GM23338 (cell line): ENCODE measurements at regions not wholly inside any gene's neighbourhood (a gene's known extent, or its start where the extent isn't known, plus 50 kb on each side); places are given as distances from the start of the nearest gene placed in this dataset.

Experiments
- ATAC-seq: fragments of 200-7000 bp; cut with Tn5 transposase; 3 replicates; pipeline ENCODE4 v1.9.1; 2020
- DNase-seq: peaks from one replicate; pipeline ENCODE4 v3.0.0-alpha.2; 2015; ENCODE audit warnings: low spot score
- H2AFZ ChIP-seq: fragments of 200-600 bp; sonication (generic); 2 replicates; pipeline ENCODE4 v1.8.0; 2016; ENCODE audit warnings: antibody characterized with exemption, mild to moderate bottlenecking, moderate library complexity
- H3F3A ChIP-seq: fragments of 200-600 bp; sonication (generic); replicated peaks from 2 replicates; pipeline ENCODE4 v1.8.0; 2017; ENCODE audit warnings: antibody characterized with exemption, mixed run types, low read depth
- H3K27ac ChIP-seq: fragments of 200-600 bp; sonication (generic); 2 replicates; pipeline ENCODE4 v1.6.1; 2016; ENCODE audit warnings: low read depth
- H3K27me3 ChIP-seq: fragments of 200-600 bp; sonication (generic); 2 replicates; pipeline ENCODE4 v1.8.0; 2016; ENCODE audit warnings: mild to moderate bottlenecking, mixed run types, moderate library complexity; ENCODE audit not compliant: insufficient read depth
- H3K36me3 ChIP-seq: fragments of 200-600 bp; sonication (generic); 2 replicates; pipeline ENCODE4 v1.8.0; 2016; ENCODE audit warnings: mild to moderate bottlenecking; ENCODE audit not compliant: insufficient read depth
- H3K4me1 ChIP-seq: fragments of 200-600 bp; sonication (generic); 2 replicates; pipeline ENCODE4 v1.8.0; 2016; ENCODE audit warnings: mild to moderate bottlenecking, moderate library complexity; ENCODE audit not compliant: insufficient read depth
- H3K4me2 ChIP-seq: fragments of 200-600 bp; sonication (generic); 2 replicates; pipeline ENCODE4 v1.7.1; 2017; ENCODE audit warnings: mixed run types
- H3K4me3 ChIP-seq: fragments of 200-600 bp; sonication (generic); 2 replicates; pipeline ENCODE4 v1.6.1; 2016; ENCODE audit warnings: mixed run types
- H3K79me2 ChIP-seq: fragments of 200-600 bp; sonication (generic); replicated peaks from 2 replicates; pipeline ENCODE4 v1.8.0; 2017; ENCODE audit warnings: mild to moderate bottlenecking; ENCODE audit not compliant: insufficient read depth
- H3K9me2 ChIP-seq: fragments of 200-600 bp; sonication (generic); 2 replicates; pipeline ENCODE4 v1.8.0; 2017; ENCODE audit not compliant: insufficient read depth
- H4K20me1 ChIP-seq: fragments of 200-600 bp; sonication (generic); replicated peaks from 2 replicates; pipeline ENCODE4 v1.8.0; 2017; ENCODE audit warnings: mild to moderate bottlenecking; ENCODE audit not compliant: insufficient read depth
- H3K27ac Mint-ChIP-seq: 2 replicates; pipeline ENCODE4 v1.8.0; 2020; ENCODE audit warnings: inconsistent platforms, mild to moderate bottlenecking, moderate library complexity, mixed read lengths
- H3K27me3 Mint-ChIP-seq: 3 replicates; pipeline ENCODE4 v1.8.0; 2022; ENCODE audit warnings: low read depth, mild to moderate bottlenecking, moderate library complexity, mixed read lengths, inconsistent platforms; ENCODE audit not compliant: insufficient read depth, poor library complexity
- H3K36me3 Mint-ChIP-seq: 3 replicates; pipeline ENCODE4 v1.8.0; 2021; ENCODE audit warnings: low read depth, mild to moderate bottlenecking, inconsistent platforms, moderate library complexity, mixed read lengths
- H3K4me1 Mint-ChIP-seq: 3 replicates; pipeline ENCODE4 v1.8.0; 2020; ENCODE audit warnings: mild to moderate bottlenecking, inconsistent platforms, mixed read lengths
- H3K4me3 Mint-ChIP-seq: 3 replicates; pipeline ENCODE4 v1.8.0; 2021; ENCODE audit warnings: moderate library complexity, mild to moderate bottlenecking, inconsistent platforms, mixed read lengths
- H3K9me3 Mint-ChIP-seq: 3 replicates; pipeline ENCODE4 v1.8.0; 2020; ENCODE audit warnings: moderate library complexity, mild to moderate bottlenecking, inconsistent platforms, mixed read lengths
- CREB1 ChIP-seq: fragments of 250-450 bp; sonication (Bioruptor Pico); IDR thresholded peaks from 2 replicates; pipeline ENCODE4 v1.5.0; 2020; ENCODE audit warnings: low read depth, mild to moderate bottlenecking, moderate library complexity
- CTCF ChIP-seq, 2 experiments: fragments of 200-600 bp in 1 of 2; sonication (generic) in 1 of 2; conservative IDR thresholded peaks; 2 replicates each; pipeline versions ENCODE4 v1.5.1 to v1.6.1; 2016 to 2017; ENCODE audit warnings: antibody characterized with exemption in 2 of 2, low read depth in 2 of 2, mild to moderate bottlenecking in 2 of 2, moderate library complexity in 1 of 2
- ETS1 ChIP-seq: IDR thresholded peaks from 2 replicates; pipeline ENCODE4 v1.6.1; 2016; ENCODE audit warnings: antibody characterized with exemption
- EZH2 ChIP-seq: fragments of 200-600 bp; sonication (generic); IDR thresholded peaks from one replicate; pipeline ENCODE4 v1.8.0; 2017; ENCODE audit warnings: antibody characterized with exemption, mild to moderate bottlenecking, low read depth; ENCODE audit not compliant: unreplicated experiment
- EZH2phosphoT487 ChIP-seq: fragments of 200-600 bp; sonication (generic); IDR thresholded peaks from one replicate; pipeline ENCODE4 v1.8.1; 2018; ENCODE audit warnings: antibody characterized with exemption; ENCODE audit not compliant: unreplicated experiment
- JUNB ChIP-seq: IDR thresholded peaks from one replicate; pipeline ENCODE4 v1.6.1; 2016; ENCODE audit warnings: antibody characterized with exemption; ENCODE audit not compliant: unreplicated experiment
- NANOG ChIP-seq: IDR thresholded peaks from 2 replicates; pipeline ENCODE4 v1.6.1; 2016; ENCODE audit warnings: antibody characterized with exemption, borderline replicate concordance
- POLR2AphosphoS5 ChIP-seq: IDR thresholded peaks from 2 replicates; pipeline ENCODE4 v1.6.1; 2016; ENCODE audit warnings: antibody characterized with exemption, low read depth
- REST ChIP-seq: IDR thresholded peaks from one replicate; pipeline ENCODE4 v1.6.1; 2018; ENCODE audit warnings: antibody characterized with exemption; ENCODE audit not compliant: unreplicated experiment
- STAT1 ChIP-seq: IDR thresholded peaks from one replicate; pipeline ENCODE4 v1.6.1; 2016; ENCODE audit warnings: antibody characterized with exemption; ENCODE audit not compliant: unreplicated experiment
- ZNF114 ChIP-seq: fragments of 250-450 bp; sonication (Bioruptor Pico); IDR thresholded peaks from 2 replicates; pipeline ENCODE4 v1.5.0; 2020; ENCODE audit warnings: mild to moderate bottlenecking, moderate library complexity
- ZNF331 ChIP-seq: fragments of 250-450 bp; sonication (Bioruptor Pico); IDR thresholded peaks from 2 replicates; pipeline ENCODE4 v1.5.0; 2020; ENCODE audit warnings: low read depth, mild to moderate bottlenecking, moderate library complexity
- ZNF462 ChIP-seq: fragments of 250-450 bp; sonication (Bioruptor Pico); IDR thresholded peaks from 2 replicates; pipeline ENCODE4 v1.5.0; 2020; ENCODE audit warnings: mild to moderate bottlenecking, moderate library complexity

- Histone ChIP-seq H3K9me2 (no peaks in the 10 kb centered on the region), H3K4me1 (0 out of 2 replicates have a peak, but pooled peaks cover 12% of the 10 kb centered on the region), H3K27me3 (no peaks in the 10 kb centered on the region), H3K4me3 (no peak overlapping the region), H4K20me1 (no peaks in the 10 kb centered on the region), H3K79me2 (no peaks in the 10 kb centered on the region), H3K4me2 (no peak overlapping the region), H3K27ac (no peak overlapping the region), H3F3A (no peaks in the 10 kb centered on the region), H3K36me3 (no peaks in the 10 kb centered on the region), H2AFZ (no peak overlapping the region)
- Mint-ChIP-seq H3K36me3 (no peaks in the 10 kb centered on the region), H3K4me3 (no peak overlapping the region), H3K9me3 (no peaks in the 10 kb centered on the region), H3K27ac (no peak overlapping the region; the same call in 1 of the 2 replicates), H3K27me3 (no peaks in the 10 kb centered on the region), H3K4me1 (no peaks in the 10 kb centered on the region; the same call in 1 of the 3 replicates)
- TF ChIP-seq ZNF331 (CRISPR knock-in tag) (no peak), EZH2phosphoT487 (no peak), ZNF462 (CRISPR knock-in tag) (no peak), ZNF114 (CRISPR knock-in tag) (no peak), POLR2AphosphoS5 (no peak), ETS1 (no peak), STAT1 (no peak), REST (no peak), JUNB (no peak), EZH2 (no peak), CTCF (conservative IDR thresholded peaks at IDR 0.05; ENCODE audit: low read depth in 2 of 2) (no peak), CREB1 (no peak), NANOG (no peak)
- DNase-seq (no peak), ATAC-seq (no peak)
These were observed 304.5 kb upstream of the SATB1 start for GRCh38 chr3:18729671-18730070.
